ENCODE measurements at regions not wholly inside any gene's neighbourhood (a gene's known extent, or its start where the extent isn't known, plus 50 kb on each side); places are given as distances from the start of the nearest gene placed in this dataset.

GRCh38 chr16:62294213-62294972 lies 258.2 kb upstream of the CDH8 start:
- no peak for TF ChIP-seq CTCF (IDR thresholded peaks at IDR 0.05; ENCODE audit: low read depth, low read length)
- no peak for TF ChIP-seq POLR2A (IDR thresholded peaks at IDR 0.05; ENCODE audit: extremely low read depth, insufficient read length)
- TF ChIP-seq MAX (IDR thresholded peaks at IDR 0.05; ENCODE audit: low read depth, low read length) = no peak
- TF ChIP-seq MYC (IDR thresholded peaks at IDR 0.05; ENCODE audit: low read depth, low read length) = no peak
